Esophagus squamous epithelium (tissue), 5 donors: ENCODE measurements at regions not wholly inside any gene's neighbourhood (a gene's known extent, or its start where the extent isn't known, plus 50 kb on each side); places are given as distances from the start of the nearest gene placed in this dataset.

ENCODE experiments used
- DNase-seq: peaks from one replicate; lab custom pipeline; 2025; lab: John Stamatoyannopoulos, UW
- H3K27ac ChIP-seq, 4 donors: fragments of 200-600 bp; sonication (generic); one replicate each; pipeline ENCODE4 v1.5.1; 2016 to 2019; ENCODE audit warnings: mild to moderate bottlenecking in 1 of 4
- H3K27me3 ChIP-seq, 4 donors: fragments of 200-600 bp; sonication (generic); 1 replicate in 3 of 4; 2 replicates in 1 of 4; pipeline versions ENCODE4 v1.5.1 to v1.6.0; 2017 to 2021; ENCODE audit warnings: antibody characterized with exemption in 1 of 4
- H3K36me3 ChIP-seq, 3 donors: fragments of 200-600 bp; sonication (generic); one replicate each; pipeline ENCODE4 v1.5.1; 2016 to 2019
- H3K4me1 ChIP-seq, 3 donors: fragments of 200-600 bp; sonication (generic); one replicate each; pipeline ENCODE4 v1.5.1; 2017 to 2019
- H3K4me3 ChIP-seq, 4 donors: fragments of 200-600 bp; sonication (generic); 1 replicate in 3 of 4; 2 replicates in 1 of 4; pipeline ENCODE4 v1.5.1; 2016 to 2019; ENCODE audit warnings: mild to moderate bottlenecking in 2 of 4, moderate library complexity in 1 of 4
- H3K9me3 ChIP-seq, 3 donors: fragments of 200-600 bp; sonication (generic); one replicate each; pipeline ENCODE4 v1.5.1; 2016 to 2019
- CTCF ChIP-seq, 6 experiments: fragments of 450-650 bp in 4 of 6; fragments of 200-600 bp in 2 of 6; sonication (generic) in 2 of 6; IDR thresholded peaks; one replicate each; pipeline ENCODE4 v1.5.1; 2016 to 2019; ENCODE audit warnings: antibody characterized with exemption in 6 of 6, mild to moderate bottlenecking in 4 of 6, moderate library complexity in 4 of 6
- POLR2A ChIP-seq, 4 donors: fragments of 450-650 bp; IDR thresholded peaks; one replicate each; pipeline ENCODE4 v1.6.1; 2017; ENCODE audit warnings: antibody characterized with exemption in 4 of 4, mild to moderate bottlenecking in 4 of 4, moderate library complexity in 3 of 4
- WGBS, 2 donors: methylation state at CpG; one replicate each; pipeline ENCODE4 v1.1.5; 2018; 5-methylcytosine and 5-hydroxymethylcytosine counted together
- intact Hi-C: fragments of 100-400 bp; cut with DNase I; formaldehyde crosslinking; loops from one replicate; pipeline ENCODE4 v1.15.0; 2022
- donor health status: DM: yes; HTN: yes; CAD: no.

- TF ChIP-seq POLR2A (IDR thresholded peaks at IDR 0.05) (no peak), CTCF (IDR thresholded peaks at IDR 0.05) (no peak)
- Histone ChIP-seq H3K4me3 (no peak overlapping the region), H3K4me1 (peaks cover 0 to 14% (median 0%) of the 10 kb centered on the region in 3 donors), H3K36me3 (no peaks in the 10 kb centered on the region), H3K27me3 (no peaks in the 10 kb centered on the region), H3K27ac (peak overlapping the region in 2 of 4 donors; percentile 38 to 54), H3K9me3 (no peaks in the 10 kb centered on the region)
- intact Hi-C loops, result no loop called here
- 45 to 62% methylated on average over 5 of the region's 5 CpGs for WGBS, 2 donors
- DNase-seq, result no peak
Observed at GRCh38 chr1:221620437-221621384, 121.2 kb downstream of the DUSP10 start.

GRCh38 chr1:221621683-221622082, 120.2 kb downstream of the DUSP10 start:
- peaks cover 0 to 14% (median 0%) of the 10 kb centered on the region in 3 donors for H3K4me1 ChIP-seq
- WGBS, 2 donors, result 70 to 87% methylated on average over 2 of the region's 2 CpGs
- peak overlapping the region in 1 of 4 donors; percentile 54 for H3K27ac ChIP-seq
- no peak for DNase-seq
- TF ChIP-seq POLR2A (IDR thresholded peaks at IDR 0.05) (no peak), CTCF (IDR thresholded peaks at IDR 0.05) (no peak)
- no peaks in the 10 kb centered on the region for H3K36me3 ChIP-seq
- intact Hi-C loops, result no loop called here
- no peaks in the 10 kb centered on the region for H3K9me3 ChIP-seq
- no peaks in the 10 kb centered on the region for H3K27me3 ChIP-seq
- H3K4me3 ChIP-seq, result no peak overlapping the region

- Histone ChIP-seq H3K9me3 (no peaks in the 10 kb centered on the region), H3K4me3 (no peak overlapping the region), H3K27ac (no peak overlapping the region), H3K4me1 (peaks cover 0 to 14% (median 0%) of the 10 kb centered on the region in 3 donors), H3K27me3 (no peaks in the 10 kb centered on the region), H3K36me3 (no peaks in the 10 kb centered on the region)
- WGBS, 2 donors, result 79 to 86% methylated on average over 2 of the region's 2 CpGs
- no peak for TF ChIP-seq CTCF (IDR thresholded peaks at IDR 0.05)
- TF ChIP-seq POLR2A (IDR thresholded peaks at IDR 0.05), result no peak
- intact Hi-C loops, result no loop called here
- no peak for DNase-seq
Observed at GRCh38 chr1:221622389-221622788, 119.5 kb downstream of the DUSP10 start.

- Histone ChIP-seq H3K4me1 (peaks cover 0 to 14% (median 0%) of the 10 kb centered on the region in 3 donors), H3K4me3 (no peak overlapping the region), H3K9me3 (no peaks in the 10 kb centered on the region), H3K27ac (no peak overlapping the region), H3K27me3 (no peaks in the 10 kb centered on the region), H3K36me3 (no peaks in the 10 kb centered on the region)
- DNase-seq, result no peak
- intact Hi-C loops, result no loop called here
- TF ChIP-seq CTCF (IDR thresholded peaks at IDR 0.05) (no peak), POLR2A (IDR thresholded peaks at IDR 0.05) (no peak)
Observed at GRCh38 chr1:221625026-221625425, 116.9 kb downstream of the DUSP10 start.

- Histone ChIP-seq H3K9me3 (no peaks in the 10 kb centered on the region), H3K36me3 (no peaks in the 10 kb centered on the region), H3K27me3 (no peaks in the 10 kb centered on the region), H3K4me3 (no peak overlapping the region), H3K4me1 (peaks cover 0 to 7% (median 0%) of the 10 kb centered on the region in 3 donors), H3K27ac (no peak overlapping the region)
- TF ChIP-seq CTCF (IDR thresholded peaks at IDR 0.05) (no peak), POLR2A (IDR thresholded peaks at IDR 0.05) (no peak)
- WGBS, 2 donors, result 91 to 100% methylated on average over 1 of the region's 1 CpG
- intact Hi-C loops, result no loop called here
- DNase-seq, result no peak
Observed at GRCh38 chr1:221626041-221626440, 115.8 kb downstream of the DUSP10 start.
